IPS DF 6.9 (cell line): ENCODE measurements at regions not wholly inside any gene's neighbourhood (a gene's known extent, or its start where the extent isn't known, plus 50 kb on each side); places are given as distances from the start of the nearest gene placed in this dataset.

ENCODE experiments used
- DNase-seq: peaks from one replicate; pipeline ENCODE4 v3.0.0-alpha.2; 2013; ENCODE audit warnings: low read depth, low spot score
- H3K27ac ChIP-seq: one replicate; pipeline ENCODE4 v1.5.1; 2013; ENCODE audit warnings: low read length, control low read depth
- H3K27me3 ChIP-seq: 2 replicates; pipeline ENCODE4 v1.6.1; 2013; ENCODE audit warnings: mild to moderate bottlenecking, low read length; ENCODE audit not compliant: control insufficient read depth, insufficient read depth
- H3K36me3 ChIP-seq: 2 replicates; pipeline ENCODE4 v1.6.1; 2013; ENCODE audit warnings: low read length; ENCODE audit not compliant: control insufficient read depth, insufficient read depth
- H3K4me1 ChIP-seq: 2 replicates; pipeline ENCODE4 v1.6.1; 2013; ENCODE audit warnings: low read length; ENCODE audit not compliant: control insufficient read depth, insufficient read depth
- H3K4me3 ChIP-seq: 2 replicates; pipeline ENCODE4 v1.5.1; 2013; ENCODE audit warnings: mild to moderate bottlenecking, low read length
- H3K9me3 ChIP-seq: 2 replicates; pipeline ENCODE4 v1.6.1; 2013; ENCODE audit warnings: low read length, inconsistent platforms; ENCODE audit not compliant: control insufficient read depth, insufficient read depth
- WGBS: extraction: QIAGEN DNeasy Blood & Tissue Kit; methylation state at CpG from one replicate; pipeline ENCODE4 v1.1.7; 2013; ENCODE audit warnings: mixed read lengths, missing lambda C conversion rate; ENCODE audit not compliant: insufficient read length, insufficient coverage; 5-methylcytosine and 5-hydroxymethylcytosine counted together

DNA sequence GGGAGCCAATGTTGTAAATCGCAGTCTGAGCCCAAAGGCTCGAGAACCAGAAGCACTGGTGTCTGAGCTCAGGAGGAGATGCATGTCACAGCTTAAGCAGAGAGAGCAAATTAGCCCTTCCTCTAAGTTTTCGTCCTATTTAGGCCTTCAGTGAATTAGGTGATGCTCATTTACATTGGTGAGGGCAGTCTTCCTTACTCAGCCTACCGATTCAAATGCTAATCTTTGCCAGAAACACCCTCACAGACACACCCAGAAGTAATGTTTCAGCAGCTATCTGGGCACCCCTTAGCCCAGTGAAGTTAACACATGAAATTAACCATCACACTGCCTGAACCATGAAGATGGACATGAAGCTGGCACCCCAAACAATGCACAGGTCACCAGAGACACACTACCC is 385.1 kb downstream of the STK39 start:
- H3K27me3 ChIP-seq, result no peaks in the 10 kb centered on the region
- H3K4me3 ChIP-seq, result no peak overlapping the region
- H3K36me3 ChIP-seq, result no peaks in the 10 kb centered on the region
- no CpG with 5 or more reads among the region's 4 CpGs for WGBS
- H3K27ac ChIP-seq, result peak overlapping the region; percentile 49
- no peaks in the 10 kb centered on the region; the same call in 1 of the 2 replicates for H3K9me3 ChIP-seq
- no peaks in the 10 kb centered on the region for H3K4me1 ChIP-seq
- DNase-seq, result no peak

DNA sequence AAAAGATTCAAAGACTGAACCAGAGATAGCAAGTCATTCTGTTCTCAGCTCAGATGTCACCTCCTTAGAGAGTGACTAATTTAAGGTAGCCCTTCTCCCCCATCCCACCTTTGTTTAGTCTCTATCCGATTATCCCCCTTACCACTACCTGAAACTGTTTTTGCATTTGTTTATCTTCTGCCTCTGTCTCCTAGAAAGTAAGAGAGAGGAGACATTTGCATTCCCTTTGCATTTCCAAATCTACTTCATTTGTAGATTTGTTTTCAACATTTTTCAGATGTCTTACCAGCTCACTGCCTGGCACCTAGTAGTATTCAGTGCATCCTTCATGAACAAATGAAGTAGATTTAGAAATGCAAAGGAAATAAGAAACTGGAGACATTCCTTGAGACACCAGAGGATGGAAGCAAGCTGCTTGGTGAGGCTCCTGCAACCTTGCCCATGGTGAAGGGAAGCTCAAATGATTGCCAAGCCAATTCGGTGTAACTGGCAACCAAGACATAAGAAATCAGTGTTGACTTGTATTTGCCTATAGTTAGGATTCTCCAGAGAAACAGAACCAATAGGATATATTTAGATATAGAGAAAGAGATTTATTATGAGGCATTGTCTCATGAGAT is 385.7 kb downstream of the STK39 start:
- no peaks in the 10 kb centered on the region; the same call in 1 of the 2 replicates for H3K9me3 ChIP-seq
- H3K4me1 ChIP-seq, result no peaks in the 10 kb centered on the region
- H3K27ac ChIP-seq, result peak overlapping the region; percentile 49
- no peaks in the 10 kb centered on the region for H3K27me3 ChIP-seq
- no peak overlapping the region for H3K4me3 ChIP-seq
- no CpG with 5 or more reads among the region's 2 CpGs for WGBS
- no peak for DNase-seq
- H3K36me3 ChIP-seq, result no peaks in the 10 kb centered on the region

DNA sequence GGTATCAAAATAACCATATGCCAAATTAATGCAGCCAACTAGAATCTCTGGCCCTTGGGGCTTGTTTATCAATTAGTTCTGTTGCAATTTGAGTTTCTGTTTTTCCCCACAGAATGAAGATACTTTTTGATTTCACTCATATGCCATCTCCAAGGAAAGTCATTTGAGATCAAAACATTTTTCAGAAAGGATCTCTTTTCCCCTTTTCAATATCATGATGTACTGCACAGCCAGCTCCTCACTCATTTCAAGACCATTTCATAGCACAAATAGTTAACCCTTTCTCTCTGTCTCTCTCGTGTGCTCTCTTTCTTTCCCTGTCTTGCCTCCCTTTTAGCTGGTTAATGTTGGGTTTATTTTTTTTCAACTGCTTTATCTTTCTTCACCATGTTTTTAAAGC is 387.3 kb downstream of the STK39 start:
- Histone ChIP-seq H3K27ac (no peak overlapping the region), H3K9me3 (no peaks in the 10 kb centered on the region; the same call in 1 of the 2 replicates), H3K36me3 (no peaks in the 10 kb centered on the region), H3K4me3 (no peak overlapping the region), H3K27me3 (no peaks in the 10 kb centered on the region), H3K4me1 (no peaks in the 10 kb centered on the region)
- no peak for DNase-seq
- no CpG with 5 or more reads among the region's 1 CpG for WGBS

DNA sequence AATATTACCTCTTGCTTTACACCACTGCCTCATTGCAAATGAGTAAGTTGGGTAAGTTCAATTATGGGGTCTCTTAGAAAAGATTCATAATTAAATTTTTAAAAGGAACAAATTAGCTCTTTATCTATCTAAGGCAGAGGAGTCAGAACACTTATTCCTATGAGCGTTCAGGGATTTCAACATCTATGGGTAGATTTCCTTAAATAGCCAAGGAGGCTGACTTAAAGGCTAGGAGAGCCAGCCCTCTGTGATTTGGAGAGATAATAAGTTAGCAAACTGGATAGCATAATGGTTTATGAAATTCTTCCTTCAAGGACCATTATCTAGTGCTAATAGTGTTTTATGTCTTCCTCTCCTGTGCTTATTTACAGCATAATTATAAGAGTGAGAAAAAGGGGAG is 387.7 kb downstream of the STK39 start:
- Histone ChIP-seq H3K4me1 (no peaks in the 10 kb centered on the region), H3K9me3 (no peaks in the 10 kb centered on the region), H3K27me3 (no peaks in the 10 kb centered on the region), H3K4me3 (no peak overlapping the region), H3K36me3 (no peaks in the 10 kb centered on the region), H3K27ac (no peak overlapping the region)
- no CpG with 5 or more reads among the region's 1 CpG for WGBS
- DNase-seq, result no peak

DNA sequence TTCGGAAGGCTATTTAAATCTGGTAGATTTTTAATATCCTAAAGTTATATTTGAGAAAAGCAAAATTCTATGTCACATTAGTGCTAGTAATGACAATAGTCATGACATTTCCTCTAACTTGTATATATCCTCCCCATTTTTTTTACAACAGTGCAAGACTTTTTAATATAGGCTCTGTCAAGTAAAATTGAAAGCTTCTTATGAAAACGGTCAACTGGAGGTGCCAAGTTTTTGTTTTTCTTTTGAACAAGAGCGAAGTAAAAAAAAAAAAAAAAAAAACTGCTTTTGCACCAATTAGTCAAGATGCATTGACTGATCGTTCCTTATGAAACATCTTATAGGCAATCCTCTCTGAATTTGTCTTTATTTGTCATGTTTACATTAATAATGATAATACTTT is 389.3 kb downstream of the STK39 start:
- no peak overlapping the region for H3K4me3 ChIP-seq
- H3K27ac ChIP-seq, result no peak overlapping the region
- WGBS, result no CpG with 5 or more reads among the region's 4 CpGs
- no peaks in the 10 kb centered on the region for H3K36me3 ChIP-seq
- no peak for DNase-seq
- no peaks in the 10 kb centered on the region for H3K27me3 ChIP-seq
- H3K4me1 ChIP-seq, result no peaks in the 10 kb centered on the region
- no peaks in the 10 kb centered on the region for H3K9me3 ChIP-seq

DNA sequence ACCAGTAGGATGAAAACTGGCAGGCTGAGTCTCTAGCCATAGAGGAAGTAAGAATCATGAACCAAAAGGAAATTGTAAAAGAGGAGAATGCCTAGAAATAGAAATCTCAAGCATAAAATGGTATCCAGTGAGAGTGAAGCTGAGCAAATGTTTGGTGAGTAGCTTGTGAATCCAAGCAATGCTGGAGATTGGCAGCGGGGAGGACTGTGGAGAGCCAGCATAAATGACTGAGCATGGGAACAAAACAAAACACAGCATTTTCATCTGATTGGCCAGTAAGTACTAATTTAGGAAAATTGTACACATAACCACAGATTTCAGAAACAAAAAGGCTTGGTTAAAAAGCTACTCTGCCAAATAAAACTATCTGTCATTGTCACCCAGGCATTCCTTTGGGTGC is 390.0 kb downstream of the STK39 start:
- no CpG with 5 or more reads among the region's 1 CpG for WGBS

DNA sequence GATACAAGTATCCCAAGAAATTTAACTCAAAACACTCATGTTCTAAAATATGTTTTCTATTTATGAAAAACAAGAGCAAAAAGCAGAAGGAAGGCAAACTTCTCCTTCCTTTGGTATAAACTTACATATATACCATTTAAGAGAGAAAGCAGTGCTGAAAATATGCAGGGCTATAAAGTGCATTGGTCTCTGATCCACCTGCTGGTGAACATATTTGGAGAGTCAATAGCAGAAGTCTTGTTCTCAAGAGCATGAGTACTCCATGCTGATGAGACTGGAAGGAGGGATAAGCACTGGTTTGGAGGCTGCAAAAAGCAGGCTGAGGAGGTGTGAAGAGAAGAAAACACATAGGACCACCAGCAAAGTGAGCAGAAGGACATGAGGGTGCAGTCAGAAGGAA is 391.2 kb downstream of the STK39 start:
- no peaks in the 10 kb centered on the region for H3K4me1 ChIP-seq
- no peak for DNase-seq
- no peaks in the 10 kb centered on the region for H3K36me3 ChIP-seq
- H3K27me3 ChIP-seq, result no peaks in the 10 kb centered on the region
- no peaks in the 10 kb centered on the region for H3K9me3 ChIP-seq
- no peak overlapping the region for H3K4me3 ChIP-seq
- no peak overlapping the region for H3K27ac ChIP-seq

More for the DNA sequence above, 390.0 kb downstream of the STK39 start:
- Histone ChIP-seq H3K4me3 (no peak overlapping the region), H3K4me1 (no peaks in the 10 kb centered on the region), H3K27ac (no peak overlapping the region), H3K9me3 (no peaks in the 10 kb centered on the region), H3K36me3 (no peaks in the 10 kb centered on the region), H3K27me3 (no peaks in the 10 kb centered on the region)
- no peak for DNase-seq

DNA sequence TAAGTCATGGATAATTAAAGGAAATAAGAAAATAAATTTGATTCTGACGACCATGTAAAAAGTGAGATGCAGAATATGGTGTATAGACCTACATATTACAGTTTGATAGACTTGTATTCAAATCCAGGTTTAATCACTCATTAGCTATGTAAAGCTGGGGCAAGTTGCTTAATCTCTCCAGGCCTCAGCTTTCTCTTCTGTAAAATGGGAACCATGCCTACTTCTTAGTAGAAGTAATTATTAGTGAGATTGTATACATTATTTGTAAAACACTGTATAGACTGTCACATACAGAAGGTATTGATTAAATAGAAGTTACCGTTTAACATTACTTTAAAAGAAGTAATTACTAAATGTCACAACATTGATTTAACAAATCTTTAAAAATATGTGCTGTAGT is 392.2 kb downstream of the STK39 start:
- no peaks in the 10 kb centered on the region for H3K27me3 ChIP-seq
- H3K36me3 ChIP-seq, result no peaks in the 10 kb centered on the region
- H3K4me1 ChIP-seq, result no peaks in the 10 kb centered on the region
- no peaks in the 10 kb centered on the region for H3K9me3 ChIP-seq
- H3K27ac ChIP-seq, result no peak overlapping the region
- WGBS, result no CpG with 5 or more reads among the region's 2 CpGs
- no peak overlapping the region for H3K4me3 ChIP-seq
- no peak for DNase-seq

DNA sequence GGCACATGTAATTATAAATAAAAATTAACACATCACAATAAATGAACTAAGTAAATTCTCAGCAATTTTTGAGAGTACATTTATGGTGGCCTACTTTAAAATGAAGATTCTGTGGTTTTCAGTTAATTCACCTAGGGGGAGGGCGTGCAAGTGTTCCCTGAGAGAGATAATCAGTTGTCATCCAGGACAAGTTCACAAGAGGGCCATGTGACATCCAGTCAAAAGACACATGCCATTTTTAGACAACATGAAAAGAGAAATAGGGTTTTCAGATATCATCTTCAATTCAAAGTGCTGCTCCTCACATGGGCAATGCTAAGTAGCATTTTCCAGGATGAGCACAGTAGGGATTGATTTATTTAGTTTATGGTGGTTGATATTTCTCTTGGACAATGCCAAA is 393.7 kb downstream of the STK39 start:
- WGBS, result no CpG with 5 or more reads among the region's 1 CpG
- no peaks in the 10 kb centered on the region for H3K27me3 ChIP-seq

DNA sequence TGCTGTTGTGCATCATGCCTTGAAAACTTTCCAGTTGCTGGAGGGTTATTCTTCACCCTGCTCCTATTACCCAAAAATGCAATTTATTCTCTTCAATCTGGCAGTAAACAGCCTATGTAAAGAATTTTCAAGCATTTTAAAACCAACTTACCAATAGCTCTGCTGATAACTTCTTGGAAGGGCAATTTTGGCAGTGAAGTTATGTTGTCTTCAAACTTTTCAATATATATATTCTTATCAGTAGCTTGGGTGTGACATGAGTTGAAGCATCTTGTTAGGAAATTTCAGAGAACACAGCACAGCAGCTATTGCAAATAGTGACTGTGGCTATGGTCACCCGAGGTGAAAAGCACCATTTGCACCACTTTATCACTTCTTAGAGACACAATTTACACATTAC is 395.5 kb downstream of the STK39 start:
- no peaks in the 10 kb centered on the region for H3K9me3 ChIP-seq
- no peaks in the 10 kb centered on the region for H3K27me3 ChIP-seq
- no peak overlapping the region for H3K4me3 ChIP-seq
- no peak overlapping the region for H3K27ac ChIP-seq
- no CpG with 5 or more reads among the region's 1 CpG for WGBS
- no peaks in the 10 kb centered on the region for H3K36me3 ChIP-seq
- no peaks in the 10 kb centered on the region for H3K4me1 ChIP-seq
- DNase-seq, result no peak

More for the DNA sequence above, 393.7 kb downstream of the STK39 start:
- no peak overlapping the region for H3K27ac ChIP-seq
- no peaks in the 10 kb centered on the region for H3K9me3 ChIP-seq
- no peak overlapping the region for H3K4me3 ChIP-seq
- H3K36me3 ChIP-seq, result no peaks in the 10 kb centered on the region
- H3K4me1 ChIP-seq, result no peaks in the 10 kb centered on the region
- DNase-seq, result no peak

DNA sequence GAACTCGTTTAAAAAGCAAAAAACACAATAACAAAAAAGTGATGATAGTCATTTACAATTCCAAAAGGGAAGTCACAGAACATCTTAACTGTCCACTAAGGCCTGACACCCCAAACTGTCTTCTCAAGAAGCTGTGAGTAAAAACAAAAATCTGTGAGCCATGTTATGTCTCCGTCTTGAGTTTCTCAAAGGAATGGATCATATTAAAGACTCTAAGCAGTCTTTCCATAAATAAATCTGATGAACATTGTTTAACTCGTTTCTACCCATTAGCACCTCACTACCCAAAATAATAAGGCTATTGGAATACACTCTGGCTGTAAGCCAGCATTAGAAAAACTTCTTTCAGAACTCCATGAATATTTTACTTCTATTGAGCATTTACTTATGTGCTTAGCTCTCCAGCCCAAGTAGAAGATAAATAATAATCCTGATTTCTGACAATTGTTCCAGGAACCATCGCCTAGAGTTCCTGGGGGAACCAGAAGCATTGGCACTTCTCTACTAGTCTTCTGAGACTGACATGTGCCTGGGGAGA is 396.0 kb downstream of the STK39 start:
- no CpG with 5 or more reads among the region's 4 CpGs for WGBS
- no peaks in the 10 kb centered on the region for H3K27me3 ChIP-seq
- no peaks in the 10 kb centered on the region for H3K9me3 ChIP-seq

More for the DNA sequence above, 396.0 kb downstream of the STK39 start:
- H3K4me3 ChIP-seq, result no peak overlapping the region
- no peak for DNase-seq
- H3K36me3 ChIP-seq, result no peaks in the 10 kb centered on the region
- H3K27ac ChIP-seq, result no peak overlapping the region
- no peaks in the 10 kb centered on the region for H3K4me1 ChIP-seq
